Mesodermal cell (in vitro differentiated cells): ENCODE measurements at regions not wholly inside any gene's neighbourhood (a gene's known extent, or its start where the extent isn't known, plus 50 kb on each side); places are given as distances from the start of the nearest gene placed in this dataset.

Source experiments
- H3K27ac ChIP-seq: 2 replicates; pipeline ENCODE4 v1.7.0; 2013; ENCODE audit warnings: mild to moderate bottlenecking, low read depth, low read length, moderate library complexity; ENCODE audit not compliant: severe bottlenecking
- H3K36me3 ChIP-seq: 2 replicates; pipeline ENCODE4 v1.7.1; 2013; ENCODE audit warnings: mild to moderate bottlenecking, low read length, moderate library complexity; ENCODE audit not compliant: control insufficient read depth, insufficient read depth
- H3K4me1 ChIP-seq: one replicate; pipeline ENCODE4 v1.7.1; 2013; ENCODE audit warnings: mild to moderate bottlenecking, low read length; ENCODE audit not compliant: insufficient read depth, control insufficient read depth, poor library complexity, severe bottlenecking
- H3K4me3 ChIP-seq: 2 replicates; pipeline ENCODE4 v1.7.0; 2013; ENCODE audit warnings: low read length, control low read depth, mild to moderate bottlenecking; ENCODE audit not compliant: insufficient read depth, poor library complexity, severe bottlenecking; ENCODE audit errors: extremely low read depth
- H3K9me3 ChIP-seq: 2 replicates; pipeline ENCODE4 v1.7.1; 2013; ENCODE audit warnings: mild to moderate bottlenecking, low read length, moderate library complexity; ENCODE audit not compliant: control insufficient read depth
- WGBS, 2 experiments: methylation state at CpG; one replicate each; pipeline ENCODE4 v1.1.5; 2013; ENCODE audit warnings: missing lambda C conversion rate in 2 of 2; ENCODE audit not compliant: insufficient coverage in 2 of 2; 5-methylcytosine and 5-hydroxymethylcytosine counted together

DNA sequence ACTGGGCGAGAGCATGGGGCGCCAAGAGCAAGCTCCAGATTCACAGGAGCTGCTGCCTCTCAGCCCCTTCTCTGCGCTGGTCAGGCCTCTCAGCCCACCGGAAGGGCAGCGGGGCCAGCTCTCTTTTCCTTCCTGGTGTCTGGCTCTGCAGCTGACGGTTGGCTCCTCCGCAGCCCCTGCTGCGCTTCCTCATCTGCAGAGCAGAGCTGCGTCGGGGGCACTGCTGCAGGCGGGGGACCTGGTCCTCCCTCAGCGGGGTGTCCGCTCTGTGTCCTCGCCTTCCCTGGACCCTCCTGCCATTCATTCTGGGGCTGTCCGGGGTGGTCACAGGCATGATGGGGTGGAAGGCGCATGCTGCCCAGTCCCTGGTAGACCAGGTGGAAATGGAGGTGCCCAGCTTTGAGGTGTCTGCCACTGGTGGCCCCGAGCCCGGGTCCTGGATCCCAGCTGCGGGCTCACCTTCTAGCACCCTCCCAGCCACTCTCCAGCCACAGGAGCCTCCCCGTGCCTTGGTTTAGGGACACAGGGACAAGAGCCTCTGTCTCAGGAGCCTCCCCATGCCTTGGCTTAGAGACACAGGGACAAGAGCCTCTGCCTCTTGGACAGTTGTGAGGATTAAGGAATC is 84.8 kb downstream of the IRF8 start:
- no peaks in the 10 kb centered on the region for H3K4me1 ChIP-seq

DNA sequence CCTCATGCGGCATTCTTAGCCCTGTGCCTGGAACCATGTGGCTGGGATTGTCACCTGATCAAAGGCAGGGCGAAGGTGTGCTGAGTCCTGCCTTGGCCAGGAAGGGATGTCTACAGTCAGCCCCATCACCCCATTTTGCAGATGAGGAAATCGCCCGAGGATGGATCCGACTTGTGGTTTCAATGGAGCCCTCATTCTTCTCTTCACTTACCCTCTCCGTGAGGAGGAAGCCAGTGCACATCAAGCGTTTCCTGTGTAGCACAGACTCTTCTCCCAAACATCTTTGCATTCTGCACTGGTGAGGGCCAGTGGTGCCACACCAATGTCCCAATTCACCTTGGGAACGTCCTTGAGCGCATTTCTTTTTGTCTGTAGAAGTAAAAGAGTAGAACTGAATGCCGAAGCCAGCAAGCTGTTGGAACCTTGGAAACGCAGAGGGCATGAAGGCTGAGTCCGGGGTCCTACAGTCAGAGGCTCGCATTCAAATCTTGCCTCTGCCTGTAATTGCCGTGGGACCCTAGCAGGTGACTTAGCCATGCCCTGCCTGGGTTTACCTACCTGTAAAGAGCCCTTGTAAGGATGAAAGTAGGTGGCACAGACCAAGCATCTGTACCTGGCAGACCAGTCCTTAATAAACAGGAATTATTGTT is 85.4 kb downstream of the IRF8 start:
- 94% methylated on average over 14 of the region's 14 CpGs for WGBS, 2 experiments

More for the DNA sequence above, 84.8 kb downstream of the IRF8 start:
- no peak overlapping the region for H3K4me3 ChIP-seq
- no peak overlapping the region for H3K27ac ChIP-seq
- H3K9me3 ChIP-seq = no peaks in the 10 kb centered on the region
- no peaks in the 10 kb centered on the region for H3K36me3 ChIP-seq
- WGBS, 2 experiments = 89 to 93% methylated on average over 14 to 18 of the region's 20 CpGs

DNA sequence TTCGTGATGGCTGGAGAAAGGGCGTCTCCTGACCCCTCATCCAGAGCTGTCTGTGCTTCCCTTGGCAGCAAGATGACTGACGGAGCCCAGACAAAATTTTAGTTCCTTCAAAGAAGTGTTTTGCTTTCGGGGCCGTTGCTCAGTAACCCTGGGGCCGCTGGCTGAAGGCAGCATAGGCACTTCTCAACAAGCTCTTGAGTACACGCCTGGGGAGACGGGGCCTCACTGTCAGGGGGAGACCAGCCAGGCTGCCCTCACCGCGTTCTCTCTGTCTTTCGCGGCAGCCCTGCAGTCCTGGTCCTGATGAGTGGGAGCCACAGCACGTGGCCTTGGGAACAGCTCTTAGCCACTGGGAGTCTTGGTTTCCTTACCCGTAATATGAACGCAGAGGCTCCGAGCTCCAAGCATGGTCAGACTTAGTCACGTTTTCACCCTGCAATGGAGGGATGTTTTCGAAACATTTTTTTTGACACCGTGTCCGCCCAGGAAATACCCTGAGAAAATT is 86.0 kb downstream of the IRF8 start:
- Histone ChIP-seq H3K9me3 (no peaks in the 10 kb centered on the region), H3K4me3 (no peak overlapping the region), H3K27ac (no peak overlapping the region), H3K4me1 (no peaks in the 10 kb centered on the region), H3K36me3 (no peaks in the 10 kb centered on the region)
- WGBS, 2 experiments = 81 to 82% methylated on average over 15 to 20 of the region's 20 CpGs

More for the DNA sequence above, 85.4 kb downstream of the IRF8 start:
- Histone ChIP-seq H3K27ac (no peak overlapping the region), H3K4me1 (no peaks in the 10 kb centered on the region), H3K36me3 (no peaks in the 10 kb centered on the region), H3K4me3 (no peak overlapping the region), H3K9me3 (no peaks in the 10 kb centered on the region)

- 82 to 86% methylated on average over 5 to 6 of the region's 12 CpGs for WGBS, 2 experiments
- Histone ChIP-seq H3K9me3 (no peaks in the 10 kb centered on the region), H3K4me1 (no peaks in the 10 kb centered on the region), H3K27ac (no peak overlapping the region), H3K36me3 (no peaks in the 10 kb centered on the region), H3K4me3 (no peak overlapping the region)
These were observed 88.2 kb downstream of the IRF8 start for GRCh38 chr16:85986931-85987749.

DNA sequence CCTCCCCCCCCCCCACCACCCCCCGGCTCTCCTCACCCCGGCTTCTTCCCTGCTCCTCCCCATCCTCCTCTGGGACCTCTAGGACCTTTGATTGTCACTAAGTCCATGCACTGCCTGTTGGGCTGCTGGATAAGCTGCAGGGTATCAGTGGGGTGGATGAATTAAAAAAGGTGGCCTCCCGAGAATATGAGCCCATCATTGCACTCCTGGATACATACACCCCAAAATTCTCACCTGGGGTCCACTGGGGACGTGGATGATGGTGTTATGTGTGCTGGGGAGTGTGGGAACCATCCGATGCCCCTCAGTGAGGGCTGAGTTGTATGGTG is 88.8 kb downstream of the IRF8 start:
- Histone ChIP-seq H3K4me1 (no peaks in the 10 kb centered on the region), H3K9me3 (no peaks in the 10 kb centered on the region)
- no CpG with 5 or more reads among the region's 5 CpGs for WGBS, 2 experiments

GRCh38 chr16:85988306-85988705 is 89.3 kb downstream of the IRF8 start:
- no peaks in the 10 kb centered on the region for H3K4me1 ChIP-seq
- WGBS, 2 experiments = 60 to 84% methylated on average over 1 to 2 of the region's 5 CpGs

More for the DNA sequence above, 88.8 kb downstream of the IRF8 start:
- H3K27ac ChIP-seq = no peak overlapping the region
- no peaks in the 10 kb centered on the region for H3K36me3 ChIP-seq
- no peak overlapping the region for H3K4me3 ChIP-seq

GRCh38 chr16:85988723-85989313 is 89.9 kb downstream of the IRF8 start:
- Histone ChIP-seq H3K27ac (no peak overlapping the region), H3K9me3 (no peaks in the 10 kb centered on the region), H3K4me1 (no peaks in the 10 kb centered on the region), H3K36me3 (no peaks in the 10 kb centered on the region), H3K4me3 (no peak overlapping the region)
- WGBS, 2 experiments = 82 to 94% methylated on average over 11 of the region's 13 CpGs

More at GRCh38 chr16:85988306-85988705, 89.3 kb downstream of the IRF8 start:
- Histone ChIP-seq H3K9me3 (no peaks in the 10 kb centered on the region), H3K4me3 (no peak overlapping the region), H3K27ac (no peak overlapping the region), H3K36me3 (no peaks in the 10 kb centered on the region)

- Histone ChIP-seq H3K4me1 (no peaks in the 10 kb centered on the region), H3K36me3 (no peaks in the 10 kb centered on the region), H3K4me3 (no peak overlapping the region), H3K9me3 (no peaks in the 10 kb centered on the region), H3K27ac (no peak overlapping the region)
- WGBS, 2 experiments = 87 to 88% methylated on average over 4 of the region's 5 CpGs
These were observed 90.4 kb downstream of the IRF8 start for GRCh38 chr16:85989376-85989775.

GRCh38 chr16:85989863-85990643 is 91.1 kb downstream of the IRF8 start:
- 84 to 89% methylated on average over 10 to 11 of the region's 15 CpGs for WGBS, 2 experiments
- no peaks in the 10 kb centered on the region for H3K9me3 ChIP-seq

GRCh38 chr16:85990861-85991301 is 91.9 kb downstream of the IRF8 start:
- no peaks in the 10 kb centered on the region for H3K9me3 ChIP-seq
- H3K4me1 ChIP-seq = no peaks in the 10 kb centered on the region
- H3K4me3 ChIP-seq = no peak overlapping the region
- no peak overlapping the region for H3K27ac ChIP-seq
- no peaks in the 10 kb centered on the region for H3K36me3 ChIP-seq
- WGBS, 2 experiments = 84 to 87% methylated on average over 9 to 10 of the region's 12 CpGs

More at GRCh38 chr16:85989863-85990643, 91.1 kb downstream of the IRF8 start:
- Histone ChIP-seq H3K36me3 (no peaks in the 10 kb centered on the region), H3K27ac (no peak overlapping the region), H3K4me3 (no peak overlapping the region), H3K4me1 (no peaks in the 10 kb centered on the region)
